SK-N-MC (cell line): ENCODE measurements at regions not wholly inside any gene's neighbourhood (a gene's known extent, or its start where the extent isn't known, plus 50 kb on each side); places are given as distances from the start of the nearest gene placed in this dataset.

Experiments
- EZH2 ChIP-seq: fragments of 200-600 bp; sonication (generic); IDR thresholded peaks from one replicate; pipeline ENCODE4 v1.6.1; 2017; ENCODE audit warnings: antibody characterized with exemption
- FOXP2 ChIP-seq: optimal IDR thresholded peaks from 2 replicates; pipeline ENCODE3; 2011; ENCODE audit warnings: mild to moderate bottlenecking, moderate library complexity; ENCODE audit not compliant: insufficient read depth; ENCODE audit errors: extremely low read length, control extremely low read depth
- POLR2AphosphoS5 ChIP-seq: IDR thresholded peaks from 2 replicates; pipeline ENCODE4 v1.6.1; 2012; ENCODE audit warnings: mild to moderate bottlenecking, low read depth, low read length, borderline replicate concordance

GRCh38 chr13:112248862-112249592 is 127.1 kb upstream of the SPACA7 start:
- TF ChIP-seq POLR2AphosphoS5: no peak
- no peak for TF ChIP-seq EZH2
- TF ChIP-seq FOXP2: no peak
